ENCODE measurements at regions not wholly inside any gene's neighbourhood (a gene's known extent, or its start where the extent isn't known, plus 50 kb on each side); places are given as distances from the start of the nearest gene placed in this dataset.

GRCh38 chr10:35889226-35889625 lies 247.1 kb upstream of the FZD8 start:
- TF ChIP-seq MAX (IDR thresholded peaks at IDR 0.05; ENCODE audit: low read depth, low read length), result no peak
- no peak for TF ChIP-seq CTCF (IDR thresholded peaks at IDR 0.05; ENCODE audit: low read depth, low read length)
- TF ChIP-seq POLR2A (IDR thresholded peaks at IDR 0.05; ENCODE audit: extremely low read depth, insufficient read length), result no peak
